ENCODE measurements at regions not wholly inside any gene's neighbourhood (a gene's known extent, or its start where the extent isn't known, plus 50 kb on each side); places are given as distances from the start of the nearest gene placed in this dataset.

GRCh38 chr10:47160967-47161366 is 139.0 kb upstream of the GDF10 start:
- Histone ChIP-seq H3K27ac (ENCODE audit: low read length) (no peak overlapping the region), H3K27me3 (ENCODE audit: control insufficient read depth, insufficient read depth, low read length) (no peaks in the 10 kb centered on the region), H3K36me3 (ENCODE audit: control insufficient read depth, insufficient read depth, low read length) (no peaks in the 10 kb centered on the region), H3K9me3 (ENCODE audit: control insufficient read depth, insufficient read depth, low read depth, low read length) (no peaks in the 10 kb centered on the region), H3K4me1 (ENCODE audit: control insufficient read depth, insufficient read depth, low read length) (peaks cover 21% of the 10 kb centered on the region), H3K4me3 (ENCODE audit: low read depth in 2 of 2, low read length in 2 of 2) (no peak overlapping the region)
- intact Hi-C loops (cut with micrococcal nuclease; ENCODE audit: unreplicated experiment) (no loop called here), in situ Hi-C loops (cut with HindIII; ENCODE audit: low pct_unique_long_range_greater_than_20kb, low sequenced_read_pairs) (no loop called here)
- ChIA-PET CTCF (no interaction called here), POLR2A (no interaction called here)
- BruUV-seq (replicated peaks) = no TSS peak
- ATAC-seq (no peak), DNase-seq (ENCODE audit: low read depth, low spot score) (no peak)
- TF ChIP-seq, protein P1, sequence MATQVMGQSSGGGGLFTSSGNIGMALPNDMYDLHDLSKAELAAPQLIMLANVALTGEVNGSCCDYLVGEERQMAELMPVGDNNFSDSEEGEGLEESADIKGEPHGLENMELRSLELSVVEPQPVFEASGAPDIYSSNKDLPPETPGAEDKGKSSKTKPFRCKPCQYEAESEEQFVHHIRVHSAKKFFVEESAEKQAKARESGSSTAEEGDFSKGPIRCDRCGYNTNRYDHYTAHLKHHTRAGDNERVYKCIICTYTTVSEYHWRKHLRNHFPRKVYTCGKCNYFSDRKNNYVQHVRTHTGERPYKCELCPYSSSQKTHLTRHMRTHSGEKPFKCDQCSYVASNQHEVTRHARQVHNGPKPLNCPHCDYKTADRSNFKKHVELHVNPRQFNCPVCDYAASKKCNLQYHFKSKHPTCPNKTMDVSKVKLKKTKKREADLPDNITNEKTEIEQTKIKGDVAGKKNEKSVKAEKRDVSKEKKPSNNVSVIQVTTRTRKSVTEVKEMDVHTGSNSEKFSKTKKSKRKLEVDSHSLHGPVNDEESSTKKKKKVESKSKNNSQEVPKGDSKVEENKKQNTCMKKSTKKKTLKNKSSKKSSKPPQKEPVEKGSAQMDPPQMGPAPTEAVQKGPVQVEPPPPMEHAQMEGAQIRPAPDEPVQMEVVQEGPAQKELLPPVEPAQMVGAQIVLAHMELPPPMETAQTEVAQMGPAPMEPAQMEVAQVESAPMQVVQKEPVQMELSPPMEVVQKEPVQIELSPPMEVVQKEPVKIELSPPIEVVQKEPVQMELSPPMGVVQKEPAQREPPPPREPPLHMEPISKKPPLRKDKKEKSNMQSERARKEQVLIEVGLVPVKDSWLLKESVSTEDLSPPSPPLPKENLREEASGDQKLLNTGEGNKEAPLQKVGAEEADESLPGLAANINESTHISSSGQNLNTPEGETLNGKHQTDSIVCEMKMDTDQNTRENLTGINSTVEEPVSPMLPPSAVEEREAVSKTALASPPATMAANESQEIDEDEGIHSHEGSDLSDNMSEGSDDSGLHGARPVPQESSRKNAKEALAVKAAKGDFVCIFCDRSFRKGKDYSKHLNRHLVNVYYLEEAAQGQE (IDR thresholded peaks at IDR 0.05; ENCODE audit: insufficient read depth in 1 of 2, low read depth in 2 of 2, low read length in 1 of 2) = no peak
- TF ChIP-seq TCF7L2 (IDR thresholded peaks at IDR 0.05; ENCODE audit: low read depth, low read length) (no peak), SIN3A (IDR thresholded peaks at IDR 0.05; ENCODE audit: borderline replicate concordance, insufficient read depth, low read depth, low read length) (no peak), POLR2AphosphoS5 (IDR thresholded peaks at IDR 0.05; ENCODE audit: low read depth, low read length) (no peak), CTCF (IDR thresholded peaks at IDR 0.05) (no peak)

DNA sequence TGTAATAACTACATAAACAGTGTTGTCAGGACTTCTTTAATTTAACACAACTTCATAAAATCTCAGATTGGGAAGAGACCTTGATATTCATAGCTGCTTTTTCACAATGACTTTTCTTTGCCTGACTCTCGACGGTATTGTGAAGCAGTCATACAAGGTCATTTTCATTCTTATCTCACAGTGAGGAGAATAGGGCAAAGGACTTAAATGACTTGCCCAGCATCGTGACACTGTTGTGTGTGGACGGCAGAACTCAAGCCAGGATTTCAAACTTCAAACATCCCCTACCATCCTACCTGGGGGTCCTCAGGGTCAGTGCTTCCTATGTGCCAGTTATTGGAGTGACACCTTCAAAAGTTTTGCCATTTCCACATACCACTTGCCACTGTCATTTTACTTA is 138.5 kb upstream of the GDF10 start:
- in situ Hi-C loops (cut with HindIII; ENCODE audit: low pct_unique_long_range_greater_than_20kb, low sequenced_read_pairs) (no loop called here), intact Hi-C loops (cut with micrococcal nuclease; ENCODE audit: unreplicated experiment) (no loop called here)
- BruUV-seq (replicated peaks) = no TSS peak
- H3K4me1 ChIP-seq (ENCODE audit: control insufficient read depth, insufficient read depth, low read length) = peaks cover 23% of the 10 kb centered on the region
- no peaks in the 10 kb centered on the region for H3K36me3 ChIP-seq (ENCODE audit: control insufficient read depth, insufficient read depth, low read length)
- POLR2A ChIA-PET = no interaction called here
- no peaks in the 10 kb centered on the region for H3K27me3 ChIP-seq (ENCODE audit: control insufficient read depth, insufficient read depth, low read length)
- no peaks in the 10 kb centered on the region for H3K9me3 ChIP-seq (ENCODE audit: control insufficient read depth, insufficient read depth, low read depth, low read length)
- no peak overlapping the region for H3K27ac ChIP-seq (ENCODE audit: low read length)
- TF ChIP-seq SIN3A (IDR thresholded peaks at IDR 0.05; ENCODE audit: borderline replicate concordance, insufficient read depth, low read depth, low read length) (no peak), POLR2AphosphoS5 (IDR thresholded peaks at IDR 0.05; ENCODE audit: low read depth, low read length) (no peak), TCF7L2 (IDR thresholded peaks at IDR 0.05; ENCODE audit: low read depth, low read length) (no peak), CTCF (IDR thresholded peaks at IDR 0.05) (no peak)
- TF ChIP-seq, protein P1 (IDR thresholded peaks at IDR 0.05; ENCODE audit: insufficient read depth in 1 of 2, low read depth in 2 of 2, low read length in 1 of 2) = no peak
- CTCF ChIA-PET = no interaction called here
- H3K4me3 ChIP-seq (ENCODE audit: low read depth in 2 of 2, low read length in 2 of 2) = no peak overlapping the region
- no peak for DNase-seq (ENCODE audit: low read depth, low spot score)
- ATAC-seq = no peak
